Brain microvascular endothelial cell (primary cell): ENCODE measurements at regions not wholly inside any gene's neighbourhood (a gene's known extent, or its start where the extent isn't known, plus 50 kb on each side); places are given as distances from the start of the nearest gene placed in this dataset.

ENCODE experiments used
- DNase-seq: peaks from one replicate; pipeline ENCODE4 v3.0.0-alpha.2; 2020
- H3K27ac ChIP-seq: fragments of 250-450 bp; sonication (Bioruptor Pico); 2 replicates; pipeline ENCODE4 v1.5.1; 2020; ENCODE audit warnings: mild to moderate bottlenecking, moderate library complexity
- H3K27me3 ChIP-seq: fragments of 250-450 bp; sonication (Bioruptor Pico); replicated peaks from 2 replicates; pipeline ENCODE4 v1.5.1; 2020; ENCODE audit warnings: mild to moderate bottlenecking
- H3K36me3 ChIP-seq: fragments of 250-450 bp; sonication (Bioruptor Pico); replicated peaks from 2 replicates; pipeline ENCODE4 v1.5.1; 2020; ENCODE audit warnings: mild to moderate bottlenecking
- H3K4me3 ChIP-seq: 2 replicates; pipeline ENCODE4 v1.5.1; 2011; ENCODE audit warnings: low read depth, mild to moderate bottlenecking, control low read depth, low read length, moderate library complexity
- in situ Hi-C: cut with HindIII; loops from 2 replicates; pipeline ENCODE4 v1.10.0; 2017; ENCODE audit warnings: low sequenced_read_pairs, low pct_ligation_motif_present
- TF ChIP-seq, protein P1 (sequence below): IDR thresholded peaks from 2 replicates; pipeline ENCODE4 v1.5.1; 2011; ENCODE audit warnings: low read depth, mild to moderate bottlenecking, moderate library complexity, low read length, control low read depth, inconsistent platforms; ENCODE audit errors: missing control alignments

DNA sequence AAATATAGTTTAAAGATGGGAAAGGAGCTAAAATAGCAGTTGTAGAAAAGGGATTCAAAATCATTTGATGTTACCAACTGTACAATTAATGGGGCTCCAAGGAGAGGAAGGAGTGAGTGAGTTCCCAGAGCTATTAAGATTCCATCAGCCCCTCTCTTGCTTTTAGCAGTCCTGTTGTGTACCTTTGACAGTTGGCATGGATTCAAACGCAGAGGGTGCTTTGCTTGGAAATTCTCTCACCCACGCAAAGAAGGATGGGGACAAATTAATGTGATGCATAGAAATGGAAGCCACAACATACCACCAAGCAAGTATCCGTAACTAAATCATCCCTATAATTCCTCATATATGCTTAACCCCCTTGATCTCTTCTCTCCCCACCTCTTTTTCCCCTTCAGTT is 461.3 kb downstream of the EBF1 start:
- Histone ChIP-seq H3K36me3 (no peaks in the 10 kb centered on the region), H3K4me3 (no peak overlapping the region), H3K27me3 (no peaks in the 10 kb centered on the region), H3K27ac (no peak overlapping the region)
- in situ Hi-C loops: no loop called here
- TF ChIP-seq, protein P1, sequence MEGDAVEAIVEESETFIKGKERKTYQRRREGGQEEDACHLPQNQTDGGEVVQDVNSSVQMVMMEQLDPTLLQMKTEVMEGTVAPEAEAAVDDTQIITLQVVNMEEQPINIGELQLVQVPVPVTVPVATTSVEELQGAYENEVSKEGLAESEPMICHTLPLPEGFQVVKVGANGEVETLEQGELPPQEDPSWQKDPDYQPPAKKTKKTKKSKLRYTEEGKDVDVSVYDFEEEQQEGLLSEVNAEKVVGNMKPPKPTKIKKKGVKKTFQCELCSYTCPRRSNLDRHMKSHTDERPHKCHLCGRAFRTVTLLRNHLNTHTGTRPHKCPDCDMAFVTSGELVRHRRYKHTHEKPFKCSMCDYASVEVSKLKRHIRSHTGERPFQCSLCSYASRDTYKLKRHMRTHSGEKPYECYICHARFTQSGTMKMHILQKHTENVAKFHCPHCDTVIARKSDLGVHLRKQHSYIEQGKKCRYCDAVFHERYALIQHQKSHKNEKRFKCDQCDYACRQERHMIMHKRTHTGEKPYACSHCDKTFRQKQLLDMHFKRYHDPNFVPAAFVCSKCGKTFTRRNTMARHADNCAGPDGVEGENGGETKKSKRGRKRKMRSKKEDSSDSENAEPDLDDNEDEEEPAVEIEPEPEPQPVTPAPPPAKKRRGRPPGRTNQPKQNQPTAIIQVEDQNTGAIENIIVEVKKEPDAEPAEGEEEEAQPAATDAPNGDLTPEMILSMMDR: no peak
- no peak for DNase-seq

DNA sequence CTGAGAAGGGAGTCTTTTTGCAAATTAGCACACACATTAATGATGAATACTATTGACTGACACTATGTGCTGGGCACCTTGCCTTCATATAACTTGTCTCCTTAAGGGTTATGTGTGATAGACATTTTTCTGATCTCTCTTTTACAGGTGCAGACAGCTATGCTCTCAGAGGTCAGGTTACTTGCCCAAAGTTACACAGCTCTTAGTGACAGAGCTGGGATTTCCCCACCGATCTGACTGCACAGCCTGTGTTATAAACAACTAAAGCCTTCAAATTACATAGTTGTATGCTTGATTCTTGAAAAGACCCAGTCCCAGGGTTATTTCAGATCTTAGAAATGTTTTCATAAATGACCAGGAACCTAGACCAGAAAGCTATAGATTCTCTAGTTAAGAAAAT is 462.7 kb downstream of the EBF1 start:
- no peak overlapping the region for H3K27ac ChIP-seq
- H3K4me3 ChIP-seq: no peak overlapping the region
- H3K36me3 ChIP-seq: no peaks in the 10 kb centered on the region
- TF ChIP-seq, protein P1: no peak
- in situ Hi-C loops: no loop called here
- DNase-seq: no peak
- H3K27me3 ChIP-seq: no peaks in the 10 kb centered on the region

DNA sequence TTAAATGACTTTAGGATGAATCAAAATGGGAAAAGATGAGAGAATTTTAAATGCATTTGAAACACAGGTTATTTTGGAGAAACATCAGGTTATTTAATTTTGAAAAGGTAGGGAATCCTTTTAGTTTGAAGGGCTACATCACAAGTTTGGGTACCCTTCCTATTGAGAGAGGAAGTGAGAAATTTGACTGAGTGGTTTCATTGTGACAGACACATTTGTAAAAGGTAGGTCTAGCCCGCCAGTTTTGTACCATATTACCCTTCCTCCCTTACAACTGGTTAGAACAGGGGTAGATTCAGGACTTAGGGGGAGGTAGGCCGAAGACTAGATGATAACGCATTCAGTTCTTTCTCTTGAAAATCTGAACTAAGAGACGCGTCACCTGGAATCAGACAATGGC is 464.2 kb downstream of the EBF1 start:
- Histone ChIP-seq H3K27me3 (no peaks in the 10 kb centered on the region), H3K27ac (no peak overlapping the region), H3K4me3 (no peak overlapping the region), H3K36me3 (no peaks in the 10 kb centered on the region)
- in situ Hi-C loops: no loop called here
- TF ChIP-seq, protein P1: no peak
- no peak for DNase-seq

DNA sequence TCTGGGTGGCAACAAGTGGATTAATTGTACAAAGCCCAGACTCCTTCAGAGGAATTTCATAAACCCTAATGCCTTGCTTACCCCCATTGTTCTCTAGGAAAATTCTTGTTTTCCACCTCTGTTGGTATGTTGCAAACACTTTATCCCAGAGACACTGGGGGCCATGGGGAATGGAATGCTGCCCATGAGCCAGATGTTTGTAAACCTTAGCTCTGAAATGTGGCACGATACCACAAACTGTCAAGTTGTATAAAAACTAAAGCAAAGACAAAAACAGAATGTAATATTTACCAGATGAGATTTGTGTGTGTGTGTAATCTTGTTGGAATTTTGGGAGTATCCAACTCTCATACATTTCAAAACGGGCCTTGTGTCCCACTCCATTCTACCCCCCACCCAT is 465.0 kb downstream of the EBF1 start:
- TF ChIP-seq, protein P1: no peak
- in situ Hi-C loops: no loop called here
- Histone ChIP-seq H3K27me3 (no peaks in the 10 kb centered on the region), H3K4me3 (no peak overlapping the region), H3K27ac (no peak overlapping the region), H3K36me3 (no peaks in the 10 kb centered on the region)
- DNase-seq: no peak

DNA sequence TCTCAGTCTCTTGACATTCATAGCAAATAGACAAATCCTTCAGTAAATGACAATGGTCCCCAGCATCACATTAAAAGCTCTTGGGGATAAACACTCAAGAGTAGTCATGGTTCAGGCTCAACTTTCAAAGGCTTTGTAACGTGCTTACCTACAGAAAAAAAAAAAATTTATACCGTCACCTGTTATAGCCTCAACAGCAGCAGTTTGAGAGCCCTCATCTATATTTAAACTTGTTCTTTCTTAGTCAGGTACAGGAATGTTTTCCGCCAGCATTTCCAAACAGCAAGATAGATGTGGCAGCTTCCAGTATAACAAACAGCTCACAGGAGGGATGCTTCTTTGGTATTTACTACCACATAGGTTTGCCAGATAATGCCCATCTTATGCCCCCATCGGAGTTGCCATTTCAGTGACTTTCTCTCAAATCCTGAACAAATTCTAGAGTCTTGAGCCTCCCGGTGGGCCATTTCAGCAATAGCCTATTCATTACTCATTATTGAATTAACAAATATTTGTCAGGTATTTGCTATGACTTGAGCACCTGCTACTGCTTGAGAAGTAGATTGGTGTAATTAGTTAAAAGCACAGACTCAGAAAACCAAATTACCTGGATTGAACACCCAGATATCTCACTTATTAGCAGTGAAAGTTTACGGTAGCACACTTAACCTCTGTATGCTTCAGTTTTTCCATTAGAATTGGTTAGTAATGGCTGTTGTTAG is 470.0 kb downstream of the EBF1 start:
- no peak overlapping the region for H3K4me3 ChIP-seq

More for the DNA sequence above, 470.0 kb downstream of the EBF1 start:
- DNase-seq: no peak
- in situ Hi-C loops: no loop called here
- Histone ChIP-seq H3K36me3 (no peaks in the 10 kb centered on the region), H3K27ac (no peak overlapping the region), H3K27me3 (no peaks in the 10 kb centered on the region)
- TF ChIP-seq, protein P1: no peak
